ENCODE measurements at regions not wholly inside any gene's neighbourhood (a gene's known extent, or its start where the extent isn't known, plus 50 kb on each side); places are given as distances from the start of the nearest gene placed in this dataset.

DNA sequence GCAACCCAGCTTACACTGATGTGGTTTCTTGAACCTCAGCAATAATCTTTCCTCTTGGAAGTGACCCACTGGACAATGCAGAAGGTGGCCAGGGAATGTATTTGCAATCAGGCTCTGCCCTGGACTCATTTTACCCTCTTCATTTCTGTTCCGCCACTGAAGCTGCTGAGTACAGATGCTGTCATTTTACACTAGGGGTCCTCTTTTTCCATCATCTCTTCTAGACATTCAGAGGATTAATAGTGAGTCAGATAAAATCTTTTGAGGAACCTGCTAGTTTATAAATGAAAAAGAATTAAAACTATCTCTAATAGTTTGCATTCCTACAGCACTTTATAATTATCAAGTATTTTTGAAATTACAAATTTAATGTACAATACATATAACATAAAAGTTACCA is 87.9 kb upstream of the PNPT1 start:
- no peaks in the 10 kb centered on the region for H3K36me3 ChIP-seq
- H3K9me3 ChIP-seq, result no peaks in the 10 kb centered on the region
- H3K27me3 ChIP-seq (replicated peaks in 1 of 7), result no peaks in the 10 kb centered on the region
- DNase-seq, result no peak
- TF ChIP-seq POLR2A (IDR thresholded peaks at IDR 0.05), result no peak
- TF ChIP-seq CTCF (IDR thresholded peaks at IDR 0.05 in 8 of 11, conservative IDR thresholded peaks at IDR 0.05 in 3 of 11), result no peak
- TF ChIP-seq POLR2AphosphoS5 (IDR thresholded peaks at IDR 0.05), result no peak
- H3K4me1 ChIP-seq, result no peaks in the 10 kb centered on the region
- intact Hi-C loops (cut with DNase I; ENCODE audit: low total_unique reads), result no loop called here
- H3K27ac ChIP-seq, result no peak overlapping the region
- WGBS, 5 donors, result 95 to 97% (median 97%) methylated on average over 1 of the region's 1 CpG
- H3K4me3 ChIP-seq, result no peak overlapping the region

- no peak for TF ChIP-seq POLR2AphosphoS5 (IDR thresholded peaks at IDR 0.05)
- TF ChIP-seq POLR2A (IDR thresholded peaks at IDR 0.05), result no peak
- TF ChIP-seq CTCF (IDR thresholded peaks at IDR 0.05 in 8 of 11, conservative IDR thresholded peaks at IDR 0.05 in 3 of 11), result no peak
- H3K4me3 ChIP-seq, result no peak overlapping the region
- H3K9me3 ChIP-seq, result no peaks in the 10 kb centered on the region
- intact Hi-C loops (cut with DNase I; ENCODE audit: low total_unique reads), result no loop called here
- no peaks in the 10 kb centered on the region for H3K4me1 ChIP-seq
- no peaks in the 10 kb centered on the region for H3K36me3 ChIP-seq
- H3K27ac ChIP-seq, result no peak overlapping the region
- 67 to 79% (median 75%) methylated on average over 1 of the region's 1 CpG for WGBS, 5 donors
- no peak for DNase-seq
- no peaks in the 10 kb centered on the region for H3K27me3 ChIP-seq (replicated peaks in 1 of 7)
Observed at GRCh38 chr2:55780697-55781096, 87.1 kb upstream of the PNPT1 start.

DNA sequence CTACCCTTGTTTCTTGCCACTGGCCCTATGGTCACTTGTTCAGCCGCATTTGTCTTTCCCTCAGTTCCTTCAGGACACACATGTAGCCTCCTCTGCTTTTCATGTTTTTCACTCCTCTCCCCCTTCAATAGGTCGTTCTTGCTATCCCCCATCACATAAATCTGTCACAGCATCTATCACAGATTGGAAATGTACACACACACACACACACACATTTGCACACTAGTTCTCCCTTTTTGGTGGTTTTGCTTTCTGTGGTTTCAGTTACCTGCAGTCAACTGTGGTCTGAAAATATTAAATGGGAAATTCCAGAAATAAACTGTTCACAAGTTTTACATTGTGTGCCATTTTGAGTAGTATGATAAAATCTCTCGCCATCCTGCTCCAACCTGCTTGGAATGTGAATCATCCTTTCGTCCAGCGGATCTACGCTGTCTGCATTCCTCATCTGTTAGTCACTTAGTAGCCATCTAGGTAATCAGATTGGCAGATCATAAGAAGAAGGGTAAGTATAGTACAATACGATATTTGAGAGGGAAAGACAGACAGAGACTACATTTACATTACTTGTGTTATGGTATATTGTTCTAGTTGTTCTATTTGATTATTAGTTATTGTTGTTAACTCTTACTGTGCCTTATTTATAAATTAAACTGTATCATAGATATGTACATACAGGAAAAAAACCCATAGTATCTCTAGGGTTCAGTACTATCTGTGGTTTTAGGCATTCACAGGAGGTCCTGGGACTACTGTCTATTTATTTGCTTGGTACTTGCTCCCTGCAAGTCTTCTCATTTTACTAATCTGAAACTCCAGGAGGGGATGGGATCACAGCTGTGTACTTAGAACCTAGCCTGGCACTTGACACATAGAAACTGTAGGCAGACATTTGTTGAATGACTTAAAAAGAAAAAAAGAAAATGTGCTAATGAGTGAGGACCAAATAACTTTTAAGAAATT is 86.1 kb upstream of the PNPT1 start:
- no peaks in the 10 kb centered on the region for H3K27me3 ChIP-seq (replicated peaks in 1 of 7)
- DNase-seq, result no peak
- no peak overlapping the region for H3K4me3 ChIP-seq
- H3K36me3 ChIP-seq, result no peaks in the 10 kb centered on the region
- H3K27ac ChIP-seq, result no peak overlapping the region
- intact Hi-C loops (cut with DNase I; ENCODE audit: low total_unique reads), result no loop called here
- no peaks in the 10 kb centered on the region for H3K4me1 ChIP-seq
- no peaks in the 10 kb centered on the region for H3K9me3 ChIP-seq
- no peak for TF ChIP-seq POLR2A (IDR thresholded peaks at IDR 0.05)
- TF ChIP-seq CTCF (IDR thresholded peaks at IDR 0.05 in 8 of 11, conservative IDR thresholded peaks at IDR 0.05 in 3 of 11), result no peak
- TF ChIP-seq POLR2AphosphoS5 (IDR thresholded peaks at IDR 0.05), result no peak
- 60 to 73% (median 71%) methylated on average over 7 of the region's 7 CpGs for WGBS, 5 donors

DNA sequence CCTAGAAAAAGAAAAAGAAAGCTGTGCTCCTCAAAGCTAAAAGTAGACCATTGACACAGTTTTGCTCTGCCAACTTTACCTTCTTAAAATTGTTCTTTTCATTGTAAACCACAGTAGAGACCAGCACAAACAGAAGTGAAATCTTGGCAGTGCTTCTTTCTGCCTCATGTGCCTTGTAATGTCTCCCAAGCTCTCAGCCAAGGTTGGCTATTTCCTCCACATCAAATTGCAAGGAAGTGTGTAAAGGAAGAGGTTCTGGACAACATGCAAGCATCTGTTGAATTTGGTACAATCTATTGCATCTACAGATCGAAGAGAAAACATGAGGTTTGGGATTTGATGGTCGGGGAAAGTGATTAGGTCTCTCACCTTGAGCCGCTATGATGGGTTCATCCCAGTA is 83.3 kb upstream of the PNPT1 start:
- Histone ChIP-seq H3K27ac (no peak overlapping the region), H3K4me3 (no peak overlapping the region), H3K4me1 (peaks cover 0 to 8% (median 6%) of the 10 kb centered on the region in 6 donors), H3K27me3 (replicated peaks in 1 of 7) (no peaks in the 10 kb centered on the region), H3K9me3 (no peaks in the 10 kb centered on the region), H3K36me3 (no peaks in the 10 kb centered on the region)
- 80 to 93% (median 91%) methylated on average over 3 of the region's 3 CpGs for WGBS, 5 donors
- TF ChIP-seq CTCF (IDR thresholded peaks at IDR 0.05 in 8 of 11, conservative IDR thresholded peaks at IDR 0.05 in 3 of 11), result no peak
- no peak for TF ChIP-seq POLR2AphosphoS5 (IDR thresholded peaks at IDR 0.05)
- no peak for TF ChIP-seq POLR2A (IDR thresholded peaks at IDR 0.05)
- no peak for DNase-seq
- intact Hi-C loops (cut with DNase I; ENCODE audit: low total_unique reads), result no loop called here
